NCI-H1048 (cell line): ENCODE measurements at regions not wholly inside any gene's neighbourhood (a gene's known extent, or its start where the extent isn't known, plus 50 kb on each side); places are given as distances from the start of the nearest gene placed in this dataset.
A peak's percentile ranks its signal among the peaks of the same experiment; 100 is the strongest.
"Not testable (repeated sequence)": the region's sequence is repeated elsewhere in the genome, so short reads cannot be mapped to it uniquely, and the experiment has no call there.

Source experiments
- DNase-seq: peaks from one replicate; lab custom pipeline; 2025; lab: John Stamatoyannopoulos, UW

- no peak for DNase-seq
Measured at GRCh38 chr4:53959343-53960120, 104.9 kb downstream of the CHIC2 start.

GRCh38 chr4:53956454-53956853 lies 108.0 kb downstream of the CHIC2 start:
- DNase-seq, result no peak

- no peak for DNase-seq
Measured at GRCh38 chr4:53956053-53956452, 108.4 kb downstream of the CHIC2 start.

GRCh38 chr4:53951414-53951813 lies 113.0 kb downstream of the CHIC2 start:
- no peak for DNase-seq

- peak; percentile 24 for DNase-seq
Measured at GRCh38 chr4:53943345-53944085, 120.9 kb downstream of the CHIC2 start.

- no peak for DNase-seq
Measured at GRCh38 chr4:53942712-53943111, 121.7 kb downstream of the CHIC2 start.

- DNase-seq, result no peak
Measured at GRCh38 chr4:53941331-53941730, 123.1 kb downstream of the CHIC2 start.

GRCh38 chr4:53939892-53940291 lies 124.5 kb downstream of the CHIC2 start:
- not testable (repeated sequence) for DNase-seq

- no peak for DNase-seq
Measured at GRCh38 chr4:53937918-53938317, 126.5 kb downstream of the CHIC2 start.

GRCh38 chr4:53937327-53937726 lies 127.1 kb downstream of the CHIC2 start:
- no peak for DNase-seq

- DNase-seq, result no peak
Measured at GRCh38 chr4:53935780-53936179, 128.6 kb downstream of the CHIC2 start.

- no peak for DNase-seq
Measured at GRCh38 chr4:53932796-53933610, 131.4 kb downstream of the CHIC2 start.

- no peak for DNase-seq
Measured at GRCh38 chr4:53931461-53931961, 132.9 kb downstream of the CHIC2 start.

- DNase-seq, result peak; percentile 52
Measured at GRCh38 chr4:53929955-53930798, 134.2 kb downstream of the CHIC2 start.

- no peak for DNase-seq
Measured at GRCh38 chr4:53929311-53929710, 135.1 kb downstream of the CHIC2 start.

- no peak for DNase-seq
Measured at GRCh38 chr4:53928825-53929224, 135.6 kb downstream of the CHIC2 start.

- DNase-seq, result no peak
Measured at GRCh38 chr4:53925050-53925605, 139.3 kb downstream of the CHIC2 start.

GRCh38 chr4:53924333-53925049 lies 139.9 kb downstream of the CHIC2 start:
- no peak for DNase-seq

GRCh38 chr4:53923921-53924320 lies 140.5 kb downstream of the CHIC2 start:
- no peak for DNase-seq

GRCh38 chr4:53921856-53922255 lies 142.5 kb downstream of the CHIC2 start:
- no peak for DNase-seq
